NB4 (cell line): ENCODE measurements at regions not wholly inside any gene's neighbourhood (a gene's known extent, or its start where the extent isn't known, plus 50 kb on each side); places are given as distances from the start of the nearest gene placed in this dataset.

Source experiments
- POLR2A ChIP-seq: IDR thresholded peaks from 2 replicates; pipeline ENCODE4 v1.6.1; 2011; ENCODE audit warnings: mild to moderate bottlenecking; ENCODE audit not compliant: insufficient read length; ENCODE audit errors: extremely low read depth
- TF ChIP-seq, protein P1 (sequence below): IDR thresholded peaks from one replicate; pipeline ENCODE4 v1.5.1; 2012; ENCODE audit warnings: low read depth, low read length
- TF ChIP-seq, protein P2 (sequence below): IDR thresholded peaks from 2 replicates; pipeline ENCODE4 v1.6.1; 2011; ENCODE audit warnings: low read depth, low read length

DNA sequence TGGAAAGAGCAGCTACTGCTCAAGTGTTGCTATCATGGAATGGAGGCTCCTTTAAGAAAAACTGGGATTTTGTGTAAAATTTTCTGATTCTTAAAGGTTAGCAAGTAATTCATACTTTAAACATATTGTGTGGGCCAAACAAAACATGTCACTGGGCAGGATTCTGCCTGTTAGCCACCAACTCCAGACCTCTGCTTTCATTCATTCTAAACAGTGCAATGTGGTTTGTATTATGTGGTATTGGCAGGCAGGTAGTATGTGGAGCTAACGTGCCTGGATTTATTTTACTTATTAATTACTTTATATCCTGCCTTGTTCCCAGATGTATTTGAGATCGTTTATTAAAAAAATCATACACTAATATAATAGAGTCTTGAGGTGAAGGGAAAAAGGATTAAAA, 1521.3 kb upstream of the ACVR2A start:
- TF ChIP-seq, protein P1, sequence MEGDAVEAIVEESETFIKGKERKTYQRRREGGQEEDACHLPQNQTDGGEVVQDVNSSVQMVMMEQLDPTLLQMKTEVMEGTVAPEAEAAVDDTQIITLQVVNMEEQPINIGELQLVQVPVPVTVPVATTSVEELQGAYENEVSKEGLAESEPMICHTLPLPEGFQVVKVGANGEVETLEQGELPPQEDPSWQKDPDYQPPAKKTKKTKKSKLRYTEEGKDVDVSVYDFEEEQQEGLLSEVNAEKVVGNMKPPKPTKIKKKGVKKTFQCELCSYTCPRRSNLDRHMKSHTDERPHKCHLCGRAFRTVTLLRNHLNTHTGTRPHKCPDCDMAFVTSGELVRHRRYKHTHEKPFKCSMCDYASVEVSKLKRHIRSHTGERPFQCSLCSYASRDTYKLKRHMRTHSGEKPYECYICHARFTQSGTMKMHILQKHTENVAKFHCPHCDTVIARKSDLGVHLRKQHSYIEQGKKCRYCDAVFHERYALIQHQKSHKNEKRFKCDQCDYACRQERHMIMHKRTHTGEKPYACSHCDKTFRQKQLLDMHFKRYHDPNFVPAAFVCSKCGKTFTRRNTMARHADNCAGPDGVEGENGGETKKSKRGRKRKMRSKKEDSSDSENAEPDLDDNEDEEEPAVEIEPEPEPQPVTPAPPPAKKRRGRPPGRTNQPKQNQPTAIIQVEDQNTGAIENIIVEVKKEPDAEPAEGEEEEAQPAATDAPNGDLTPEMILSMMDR: no peak
- no peak for TF ChIP-seq POLR2A
- TF ChIP-seq, protein P2, sequence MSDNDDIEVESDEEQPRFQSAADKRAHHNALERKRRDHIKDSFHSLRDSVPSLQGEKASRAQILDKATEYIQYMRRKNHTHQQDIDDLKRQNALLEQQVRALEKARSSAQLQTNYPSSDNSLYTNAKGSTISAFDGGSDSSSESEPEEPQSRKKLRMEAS: no peak
